SU-DHL-6 (cell line): ENCODE measurements at regions not wholly inside any gene's neighbourhood (a gene's known extent, or its start where the extent isn't known, plus 50 kb on each side); places are given as distances from the start of the nearest gene placed in this dataset.

Source experiments
- H2AFZ ChIP-seq: fragments of 200-600 bp; sonication (generic); 2 replicates; pipeline ENCODE4 v1.6.1; 2014; ENCODE audit warnings: low read depth, mild to moderate bottlenecking, moderate library complexity, mixed read lengths, antibody characterized with exemption, low read length; ENCODE audit not compliant: severe bottlenecking
- H3F3A ChIP-seq: fragments of 200-600 bp; shearing (Covaris generic); 2 replicates; pipeline ENCODE4 v1.6.0; 2016; ENCODE audit warnings: antibody characterized with exemption, mild to moderate bottlenecking; ENCODE audit not compliant: insufficient read depth
- H3K27ac ChIP-seq: fragments of 200-600 bp; sonication (generic); 2 replicates; pipeline ENCODE4 v1.5.1; 2016; ENCODE audit warnings: low read depth, mild to moderate bottlenecking, low read length, moderate library complexity, mixed read lengths
- H3K27me3 ChIP-seq: fragments of 200-600 bp; sonication (generic), shearing (Covaris generic); 2 replicates; pipeline ENCODE4 v1.6.0; 2014; ENCODE audit warnings: mild to moderate bottlenecking, low read length
- H3K36me3 ChIP-seq: fragments of 200-600 bp; sonication (generic); 2 replicates; pipeline ENCODE4 v1.6.1; 2014; ENCODE audit warnings: mild to moderate bottlenecking, low read length, mixed read lengths
- H3K4me2 ChIP-seq: fragments of 300-600, 200-600 bp; shearing (Covaris generic), sonication (generic); 2 replicates; pipeline ENCODE4 v1.6.0; 2014; ENCODE audit warnings: low read length, low read depth, mild to moderate bottlenecking; ENCODE audit not compliant: poor library complexity, severe bottlenecking
- H3K4me3 ChIP-seq: fragments of 200-600 bp; sonication (generic); 2 replicates; pipeline ENCODE4 v1.5.1; 2014; ENCODE audit warnings: antibody characterized with exemption, low read length, mild to moderate bottlenecking, mixed read lengths; ENCODE audit not compliant: insufficient read depth, poor library complexity, severe bottlenecking
- H3K79me2 ChIP-seq: fragments of 200-600 bp; sonication (generic); 2 replicates; pipeline ENCODE4 v1.6.1; 2014; ENCODE audit warnings: mild to moderate bottlenecking, low read length, moderate library complexity; ENCODE audit not compliant: insufficient read depth
- H3K9ac ChIP-seq: fragments of 200-600 bp; sonication (generic); 2 replicates; pipeline ENCODE4 v1.7.0; 2014; ENCODE audit warnings: mild to moderate bottlenecking, low read length
- H3K9me2 ChIP-seq: fragments of 200-600 bp; sonication (generic); replicated peaks from 2 replicates; pipeline ENCODE4 v1.6.1; 2014; ENCODE audit warnings: low read length; ENCODE audit not compliant: insufficient read depth
- H3K9me3 ChIP-seq: fragments of 200-600 bp; sonication (generic); 2 replicates; pipeline ENCODE4 v1.6.1; 2014; ENCODE audit warnings: low read length, mixed read lengths; ENCODE audit not compliant: insufficient read depth
- H4K20me1 ChIP-seq: fragments of 200-600 bp; sonication (generic); 2 replicates; pipeline ENCODE4 v1.6.1; 2014; ENCODE audit warnings: low read depth, mild to moderate bottlenecking, antibody characterized with exemption, low read length, moderate library complexity, mixed read lengths
- CTCF ChIP-seq: fragments of 200-600 bp; sonication (generic); IDR thresholded peaks from one replicate; pipeline ENCODE4 v1.5.1; 2017; ENCODE audit warnings: antibody characterized with exemption, mild to moderate bottlenecking, low read length, moderate library complexity; ENCODE audit not compliant: insufficient read depth, poor library complexity, severe bottlenecking
- EZH2phosphoT487 ChIP-seq: fragments of 200-600 bp; sonication (generic), shearing (Covaris generic); conservative IDR thresholded peaks from 2 replicates; pipeline ENCODE4 v1.6.1; 2018; ENCODE audit warnings: mild to moderate bottlenecking, antibody characterized with exemption, low read length, moderate library complexity, mixed read lengths

- no peaks in the 10 kb centered on the region for H3K79me2 ChIP-seq
- no peaks in the 10 kb centered on the region for H3F3A ChIP-seq
- no peaks in the 10 kb centered on the region for H4K20me1 ChIP-seq
- no peaks in the 10 kb centered on the region for H3K9me2 ChIP-seq
- no peaks in the 10 kb centered on the region for H3K27me3 ChIP-seq
- H3K9me3 ChIP-seq, result no peaks in the 10 kb centered on the region
- H3K27ac ChIP-seq, result no peak overlapping the region
- H3K36me3 ChIP-seq, result no peaks in the 10 kb centered on the region
- H3K4me2 ChIP-seq, result no peak overlapping the region
- H3K4me3 ChIP-seq, result no peak overlapping the region
- H2AFZ ChIP-seq, result no peak overlapping the region
- H3K9ac ChIP-seq, result no peak overlapping the region
- TF ChIP-seq EZH2phosphoT487 (no peak), CTCF (no peak)
Measured at GRCh38 chr10:91038971-91039370, 118.1 kb upstream of the ANKRD1 start.

GRCh38 chr10:91040343-91040742 lies 119.5 kb upstream of the ANKRD1 start:
- Histone ChIP-seq H3K9ac (no peak overlapping the region), H3K79me2 (no peaks in the 10 kb centered on the region), H3K4me3 (no peak overlapping the region), H3K9me2 (no peaks in the 10 kb centered on the region), H3K36me3 (no peaks in the 10 kb centered on the region), H3K27ac (no peak overlapping the region), H3K27me3 (no peaks in the 10 kb centered on the region), H4K20me1 (no peaks in the 10 kb centered on the region), H2AFZ (no peak overlapping the region), H3K9me3 (no peaks in the 10 kb centered on the region), H3K4me2 (no peak overlapping the region), H3F3A (no peaks in the 10 kb centered on the region)
- TF ChIP-seq EZH2phosphoT487 (no peak), CTCF (no peak)

GRCh38 chr10:91042069-91042468 lies 121.2 kb upstream of the ANKRD1 start:
- Histone ChIP-seq H4K20me1 (no peaks in the 10 kb centered on the region), H3K79me2 (no peaks in the 10 kb centered on the region), H3K9ac (no peak overlapping the region), H3K9me3 (no peaks in the 10 kb centered on the region), H3K9me2 (no peaks in the 10 kb centered on the region), H3K27me3 (no peaks in the 10 kb centered on the region), H2AFZ (no peak overlapping the region), H3K36me3 (no peaks in the 10 kb centered on the region), H3K27ac (no peak overlapping the region), H3K4me3 (no peak overlapping the region), H3F3A (no peaks in the 10 kb centered on the region), H3K4me2 (no peak overlapping the region)
- TF ChIP-seq EZH2phosphoT487, result no peak
- no peak for TF ChIP-seq CTCF
